ENCODE measurements at regions not wholly inside any gene's neighbourhood (a gene's known extent, or its start where the extent isn't known, plus 50 kb on each side); places are given as distances from the start of the nearest gene placed in this dataset.

GRCh38 chr6:5946701-5947100, 60.0 kb downstream of the NRN1 start:
- no peak for DNase-seq (ENCODE audit: low read depth in 2 of 2)

DNA sequence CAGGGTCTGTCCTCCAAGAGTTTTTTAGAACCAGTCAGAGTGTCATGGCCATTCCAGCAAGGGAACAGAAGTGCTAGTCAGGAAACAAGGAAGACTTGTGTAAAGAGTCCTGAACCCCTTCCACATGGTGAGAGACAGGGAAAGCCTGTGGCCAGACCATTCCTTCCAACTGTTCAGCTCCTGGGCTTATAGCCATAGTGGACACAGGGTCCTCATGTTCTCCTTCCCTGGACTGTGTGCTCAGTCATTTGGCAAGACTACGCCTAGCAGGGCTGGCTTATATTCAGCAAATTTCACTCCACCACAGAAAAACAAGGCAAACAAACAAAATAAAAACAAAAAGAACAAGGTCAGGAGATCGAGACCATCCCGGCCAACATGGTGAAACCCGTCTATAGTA, 60.5 kb downstream of the NRN1 start:
- DNase-seq (ENCODE audit: low read depth in 2 of 2): no peak

GRCh38 chr6:5943591-5943990, 63.1 kb downstream of the NRN1 start:
- no peak for DNase-seq (ENCODE audit: low read depth in 2 of 2)

- no peak for DNase-seq (ENCODE audit: low read depth in 2 of 2)
Observed at GRCh38 chr6:5942591-5942990, 64.1 kb downstream of the NRN1 start.

DNA sequence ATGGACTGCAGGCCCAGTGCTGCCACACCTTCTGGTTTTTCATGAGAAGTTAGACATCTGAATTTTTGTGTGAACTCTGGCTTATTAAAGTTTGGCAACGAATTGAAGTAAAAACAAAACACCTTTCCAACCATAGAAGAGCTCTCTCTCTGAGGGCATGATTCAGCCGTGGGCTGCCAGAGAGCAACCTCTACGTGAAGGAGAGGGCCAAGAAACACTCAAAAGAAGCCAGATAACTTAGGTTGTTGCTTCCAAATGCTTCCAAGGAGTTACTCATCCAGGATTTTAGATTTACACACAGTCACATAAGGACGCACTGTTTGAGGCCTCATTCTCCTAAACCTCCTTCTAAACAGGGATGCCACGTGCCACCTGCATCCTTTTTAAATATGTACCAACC, 65.5 kb downstream of the NRN1 start:
- DNase-seq (ENCODE audit: low read depth in 2 of 2): no peak

DNA sequence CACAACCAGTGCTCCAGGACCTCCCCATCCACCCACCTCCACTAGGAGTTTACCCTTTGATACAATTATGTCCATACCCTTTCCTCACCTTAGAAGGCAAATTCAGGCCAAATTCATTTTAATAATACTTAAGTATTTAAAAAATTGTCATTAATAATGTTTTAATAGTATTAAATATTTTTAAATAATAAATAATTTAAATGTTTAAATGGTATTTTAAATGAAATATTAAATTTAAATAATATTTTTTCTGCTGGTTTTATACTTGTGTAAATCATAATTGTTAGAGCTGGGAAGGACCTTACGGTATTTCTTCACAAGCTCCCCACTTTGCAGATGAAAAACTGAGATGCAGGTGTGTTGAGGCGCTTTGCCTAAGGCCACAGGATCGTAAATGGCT, 67.8 kb downstream of the NRN1 start:
- no peak for DNase-seq (ENCODE audit: low read depth in 2 of 2)

DNA sequence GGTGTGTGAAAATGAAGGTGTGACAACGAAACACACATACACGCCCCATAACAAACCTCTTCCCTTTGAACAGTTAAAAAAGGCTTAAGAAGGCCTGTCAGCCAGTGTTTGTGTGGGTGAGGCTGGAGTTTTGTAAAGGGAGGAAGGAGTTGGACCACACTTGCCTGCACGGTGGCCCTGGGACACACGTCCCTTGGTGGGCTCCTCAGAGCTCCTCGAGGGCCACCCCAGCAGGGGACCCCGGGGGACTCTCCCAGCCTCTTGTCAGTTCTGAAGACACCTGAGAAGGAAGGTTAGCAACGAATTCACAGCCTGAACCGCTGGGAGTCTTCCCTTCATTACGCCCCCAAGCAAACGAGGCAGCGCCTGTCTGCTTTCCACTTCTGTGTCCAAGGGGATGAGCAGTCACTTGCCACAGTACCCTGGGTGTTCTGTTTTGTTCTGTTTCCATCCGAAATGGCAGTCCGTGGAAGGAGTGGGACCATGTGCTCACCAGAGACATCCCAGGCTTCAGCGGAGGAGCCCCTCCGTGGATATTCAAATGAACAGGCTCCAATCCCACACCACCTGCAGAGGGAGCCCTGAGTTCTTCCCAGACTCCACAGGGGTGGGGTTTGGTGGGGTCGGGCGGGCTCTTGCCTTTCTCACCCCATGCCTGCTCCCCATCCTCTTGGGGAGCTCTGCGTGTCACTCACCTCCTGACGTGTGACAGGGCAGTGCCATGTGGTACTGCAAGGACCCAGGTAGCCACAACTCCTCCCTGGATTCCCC, 68.6 kb downstream of the NRN1 start:
- no peak for DNase-seq (ENCODE audit: low read depth in 2 of 2)

- DNase-seq (ENCODE audit: low read depth in 2 of 2): no peak
Observed at GRCh38 chr6:5937169-5937909, 69.4 kb downstream of the NRN1 start.

- no peak for DNase-seq (ENCODE audit: low read depth in 2 of 2)
Observed at GRCh38 chr6:5936631-5937030, 70.1 kb downstream of the NRN1 start.

DNA sequence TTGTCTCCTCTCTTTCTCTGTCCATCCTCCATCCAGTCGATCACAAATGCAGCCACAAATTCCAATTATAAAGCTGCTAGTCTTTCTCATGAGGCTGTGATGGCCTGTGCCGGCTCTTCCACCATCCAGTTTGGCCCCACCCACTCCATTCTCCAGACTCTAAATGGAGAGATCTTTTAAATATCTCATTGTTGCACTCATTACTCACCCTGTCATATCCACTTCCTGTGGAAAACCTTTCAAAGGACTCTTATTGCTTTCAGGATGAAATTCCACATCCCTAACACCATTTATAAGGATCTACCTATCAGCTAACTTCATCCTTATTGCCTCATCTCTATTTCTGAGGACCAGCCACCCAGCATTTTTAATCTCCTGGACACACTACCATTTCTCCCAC, 70.6 kb downstream of the NRN1 start:
- DNase-seq (ENCODE audit: low read depth in 2 of 2): no peak

GRCh38 chr6:5930968-5931367, 75.8 kb downstream of the NRN1 start:
- DNase-seq (ENCODE audit: low read depth in 2 of 2): no peak

DNA sequence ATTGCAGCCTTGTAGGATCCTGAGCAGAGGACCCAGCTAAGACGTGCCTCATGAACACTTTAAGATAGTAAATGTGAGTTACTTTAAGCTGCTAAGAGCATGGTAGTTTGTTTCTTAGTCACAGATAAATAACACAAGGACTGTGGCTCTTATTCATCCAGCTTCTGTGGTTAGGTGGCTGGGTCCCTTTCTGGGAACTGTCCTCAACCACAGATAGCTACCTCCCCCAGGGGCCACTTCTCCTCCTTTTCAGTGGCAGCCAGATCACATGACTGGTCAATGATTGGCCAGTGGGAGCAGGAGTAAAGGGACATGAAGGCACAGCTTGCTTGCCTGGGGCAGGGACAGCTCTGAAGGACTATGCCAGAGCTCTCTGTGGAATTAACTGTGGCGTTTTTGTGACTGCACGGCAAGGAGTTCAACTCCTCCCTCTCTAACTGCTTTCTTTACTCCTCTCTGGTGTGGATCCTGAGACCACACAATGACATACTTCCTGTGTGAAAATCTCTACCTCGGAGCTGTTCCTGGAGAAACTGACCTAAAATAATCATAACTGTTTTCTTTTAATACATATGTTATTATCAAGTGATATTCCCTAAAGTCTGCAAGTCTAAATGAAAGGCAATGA, 76.5 kb downstream of the NRN1 start:
- DNase-seq (ENCODE audit: low read depth in 2 of 2): no peak

- no peak for DNase-seq (ENCODE audit: low read depth in 2 of 2)
Observed at GRCh38 chr6:5923840-5924239, 82.9 kb downstream of the NRN1 start.

- DNase-seq (ENCODE audit: low read depth in 2 of 2): no peak
Observed at GRCh38 chr6:5922230-5922629, 84.5 kb downstream of the NRN1 start.

DNA sequence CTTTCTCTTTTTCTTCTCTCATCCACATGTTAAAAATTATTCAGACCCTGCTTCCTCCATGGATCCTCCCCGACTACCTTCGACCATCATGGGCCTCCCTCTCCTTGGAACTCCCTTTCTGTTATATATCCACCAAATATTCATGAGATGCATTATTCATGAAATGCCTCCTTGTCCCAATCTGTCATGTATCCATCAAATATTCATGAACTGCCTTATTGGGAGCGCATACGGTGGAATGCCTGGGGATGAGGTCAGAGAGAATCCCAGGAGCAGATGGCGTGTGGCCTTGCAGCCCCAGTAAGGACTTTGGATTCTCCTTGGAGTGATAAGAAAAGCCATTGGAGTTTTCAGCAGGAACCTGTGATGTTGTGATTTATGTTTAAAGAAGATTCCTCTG, 97.0 kb downstream of the NRN1 start:
- DNase-seq (ENCODE audit: low read depth in 2 of 2): no peak

DNA sequence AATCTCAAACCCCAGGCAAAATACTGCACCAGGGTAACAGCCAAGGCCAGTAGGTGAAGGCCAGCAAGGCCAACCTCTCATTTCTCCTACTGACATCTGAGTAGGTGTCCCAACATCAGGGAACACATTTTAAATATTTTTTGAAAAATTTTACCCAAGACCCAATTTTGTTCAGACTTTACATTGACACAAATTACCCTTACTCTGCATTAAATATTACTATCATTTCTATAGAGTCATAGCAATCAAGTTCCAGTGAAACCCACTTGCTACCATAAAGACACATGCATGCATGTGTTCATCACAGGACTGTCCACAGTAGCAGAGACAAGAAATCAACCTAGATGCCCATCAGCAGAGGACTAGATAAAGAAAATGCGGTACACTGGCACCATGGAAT, 99.9 kb downstream of the NRN1 start:
- DNase-seq (ENCODE audit: low read depth in 2 of 2): no peak

GRCh38 chr6:5906340-5906670, 100.4 kb downstream of the NRN1 start:
- DNase-seq (ENCODE audit: low read depth in 2 of 2): no peak

- no peak for DNase-seq (ENCODE audit: low read depth in 2 of 2)
Observed at GRCh38 chr6:5905431-5906339, 101.0 kb downstream of the NRN1 start.

DNA sequence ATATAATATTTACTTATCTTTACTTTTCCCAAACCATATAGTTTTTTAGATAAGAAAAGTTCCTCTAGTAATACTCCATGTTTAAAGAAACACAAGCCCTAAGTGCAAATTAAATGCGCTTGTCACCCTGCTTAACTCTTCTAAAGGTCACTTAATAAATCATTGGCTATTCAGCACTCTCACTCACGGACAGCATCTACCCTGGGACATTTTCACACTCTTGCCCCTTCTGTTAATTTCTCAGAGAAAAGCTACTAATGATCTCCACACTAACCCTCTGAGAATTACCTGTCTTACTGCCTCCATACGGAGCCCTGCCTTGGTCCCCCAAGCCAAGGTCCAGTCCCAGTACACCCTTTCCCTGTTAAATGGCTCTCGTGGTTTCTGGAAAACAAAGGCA, 102.2 kb downstream of the NRN1 start:
- no peak for DNase-seq (ENCODE audit: low read depth in 2 of 2)

DNA sequence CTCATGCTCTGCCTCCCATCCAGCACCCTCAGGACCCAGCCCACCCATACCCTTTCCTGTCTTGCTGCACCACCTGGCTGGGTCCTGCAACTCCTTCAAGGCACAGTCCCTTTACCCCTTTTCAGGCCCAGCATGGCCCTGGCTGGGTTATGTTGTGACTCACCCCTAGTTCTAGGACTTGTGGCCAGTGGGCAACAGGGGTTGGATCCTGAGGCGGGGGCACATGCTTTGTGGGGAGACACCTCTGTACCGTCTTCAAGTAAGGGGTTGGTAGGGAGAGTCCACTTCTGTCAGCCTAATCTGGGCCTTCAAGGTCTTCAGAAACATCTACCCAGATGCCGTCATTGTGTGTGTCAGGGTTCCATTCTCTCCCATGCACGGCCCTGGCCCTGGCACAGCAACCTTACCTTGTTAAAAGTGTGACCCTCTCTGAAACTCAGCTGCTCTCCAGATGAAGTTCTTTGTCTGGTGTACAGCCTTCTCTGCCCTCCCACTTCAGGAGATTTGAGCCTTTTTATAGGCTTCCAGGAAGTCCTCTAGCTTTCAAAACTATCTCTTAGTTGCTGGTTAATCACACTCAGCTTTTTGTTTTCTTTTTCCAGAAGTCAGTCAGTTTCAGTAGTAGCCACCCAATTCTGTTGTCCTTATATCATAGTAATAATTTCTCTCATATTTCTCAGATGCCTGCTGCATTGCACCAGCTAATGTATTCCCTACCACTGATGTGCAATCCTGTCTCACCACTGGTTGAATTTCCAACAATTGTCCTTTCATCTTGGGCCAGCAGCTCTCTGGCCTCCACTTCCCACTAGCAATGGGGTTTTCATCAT, 107.3 kb downstream of the NRN1 start:
- no peak for DNase-seq (ENCODE audit: low read depth in 2 of 2)

DNA sequence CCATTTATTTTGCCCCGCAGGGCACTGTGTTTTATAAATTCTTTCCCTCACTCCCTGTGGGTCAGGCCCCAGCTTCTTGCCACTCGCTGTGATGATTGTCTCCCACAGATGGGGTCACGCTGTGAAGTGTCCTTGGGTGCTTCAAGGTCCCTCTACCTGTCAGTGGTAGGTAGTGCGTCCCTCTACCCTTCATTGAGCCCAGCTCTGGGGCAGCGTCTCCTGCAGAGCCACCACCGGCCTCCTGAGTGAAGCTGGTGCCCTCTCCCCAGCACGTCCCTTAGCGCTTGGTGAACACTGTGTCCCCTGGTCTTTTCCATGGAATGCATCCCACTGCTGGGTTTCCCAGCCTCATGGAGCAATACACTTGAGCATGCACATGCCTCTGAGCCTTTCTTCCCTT, 108.2 kb downstream of the NRN1 start:
- no peak for DNase-seq (ENCODE audit: low read depth in 2 of 2)

Data from stimulated activated CD4-positive, alpha-beta T cell treated with anti-CD3 and anti-CD28 coated beads, Interleukin-4, amount 100 ng/mL, for 48 hours (primary cell).